ENCODE measurements at regions not wholly inside any gene's neighbourhood (a gene's known extent, or its start where the extent isn't known, plus 50 kb on each side); places are given as distances from the start of the nearest gene placed in this dataset.

DNA sequence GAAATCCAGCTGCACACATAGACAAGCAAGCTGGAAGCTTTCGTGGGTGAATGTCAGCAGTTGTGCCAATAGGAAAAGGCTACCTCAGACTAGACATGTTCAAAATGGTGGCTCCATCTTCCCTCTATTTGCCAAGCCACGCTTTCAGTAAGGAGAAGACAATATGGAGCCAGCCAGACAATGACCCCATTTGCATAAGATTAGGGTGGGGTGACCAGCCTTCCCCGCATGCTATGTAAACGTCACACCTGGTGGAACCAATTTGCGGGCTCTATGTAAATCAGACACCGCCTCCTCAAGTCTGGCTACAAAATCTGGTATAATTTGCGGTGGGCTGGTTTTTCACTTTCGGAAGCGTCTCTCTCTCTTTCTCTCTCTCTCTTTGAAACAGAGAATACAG, 297.4 kb upstream of the PCDH15 start:
- no peak for DNase-seq

- no peak for DNase-seq
Measured at GRCh38 chr10:55091691-55092328, 290.8 kb upstream of the PCDH15 start.

- no peak for DNase-seq
Measured at GRCh38 chr10:55078121-55078520, 277.1 kb upstream of the PCDH15 start.

DNA sequence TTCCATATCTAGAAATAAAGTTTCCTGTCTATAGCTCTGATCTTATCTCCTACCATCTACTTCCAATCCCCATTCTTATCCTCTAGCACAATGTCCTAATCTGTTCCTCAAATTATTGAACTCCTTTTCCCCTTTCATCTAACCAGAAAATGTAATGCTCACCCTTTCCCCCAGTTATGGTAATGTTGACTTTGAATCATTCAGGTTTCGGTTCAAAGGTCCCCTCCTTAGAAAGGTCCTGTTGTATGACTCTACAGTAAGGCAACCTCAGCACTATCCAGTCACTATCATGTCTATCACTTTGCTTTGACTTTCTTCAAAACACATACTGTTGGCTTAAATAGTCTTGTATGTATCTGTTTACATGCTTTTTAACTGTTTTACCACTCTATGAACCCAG, 264.2 kb upstream of the PCDH15 start:
- DNase-seq, result no peak

DNA sequence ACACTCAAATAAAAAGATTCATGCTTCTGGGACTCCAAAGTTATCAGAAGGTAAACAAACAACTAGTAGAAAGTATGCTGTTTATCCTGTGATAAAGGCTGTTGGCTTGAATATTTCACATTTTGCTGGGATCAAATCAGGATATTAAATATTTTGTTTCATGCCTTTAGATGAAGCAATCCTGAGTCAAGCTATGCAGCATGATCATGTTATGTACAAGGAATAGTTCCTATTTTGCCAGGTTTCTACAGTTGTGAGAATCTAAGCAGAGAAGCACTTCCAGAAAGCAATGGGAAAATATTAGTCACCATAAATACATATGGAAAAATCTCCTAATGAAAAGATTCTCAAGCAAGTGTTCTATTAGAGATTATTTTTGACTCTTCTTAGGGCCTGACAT, 262.8 kb upstream of the PCDH15 start:
- no peak for DNase-seq

- DNase-seq, result no peak
Measured at GRCh38 chr10:55062349-55062748, 261.3 kb upstream of the PCDH15 start.

- DNase-seq, result no peak
Measured at GRCh38 chr10:55058800-55059199, 257.8 kb upstream of the PCDH15 start.

GRCh38 chr10:55051515-55051914, 250.5 kb upstream of the PCDH15 start:
- no peak for DNase-seq

DNA sequence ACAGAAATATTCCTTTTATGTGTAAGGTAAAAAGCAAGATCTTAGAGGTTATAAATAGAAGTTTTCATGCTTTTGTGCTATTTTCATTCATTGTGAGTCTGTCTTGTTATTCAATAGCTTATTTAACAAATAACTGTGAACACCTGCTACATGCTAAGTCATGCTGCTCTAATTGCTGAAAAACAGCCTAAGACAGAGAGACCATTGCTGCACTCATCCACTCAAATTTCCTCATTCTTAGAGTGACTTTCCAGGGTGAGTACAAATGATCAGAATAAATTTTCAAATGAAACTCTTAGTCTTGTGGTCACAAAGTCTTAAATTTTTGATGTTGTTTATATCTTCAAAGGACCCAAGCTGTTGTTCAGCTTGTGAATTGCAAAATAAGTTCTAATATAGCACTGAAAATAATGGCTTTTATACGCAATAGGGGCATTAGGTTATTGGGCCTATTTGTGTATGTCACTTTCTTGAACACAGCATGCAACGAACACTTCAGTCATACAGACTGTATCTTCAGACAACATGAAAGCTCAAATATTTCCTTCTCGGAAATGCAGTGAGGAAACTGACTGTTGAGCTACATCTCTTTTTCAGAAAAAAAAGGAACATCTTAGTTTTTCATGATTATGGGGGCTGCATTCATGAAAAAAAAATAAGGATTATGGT, 247.9 kb upstream of the PCDH15 start:
- no peak for DNase-seq

DNA sequence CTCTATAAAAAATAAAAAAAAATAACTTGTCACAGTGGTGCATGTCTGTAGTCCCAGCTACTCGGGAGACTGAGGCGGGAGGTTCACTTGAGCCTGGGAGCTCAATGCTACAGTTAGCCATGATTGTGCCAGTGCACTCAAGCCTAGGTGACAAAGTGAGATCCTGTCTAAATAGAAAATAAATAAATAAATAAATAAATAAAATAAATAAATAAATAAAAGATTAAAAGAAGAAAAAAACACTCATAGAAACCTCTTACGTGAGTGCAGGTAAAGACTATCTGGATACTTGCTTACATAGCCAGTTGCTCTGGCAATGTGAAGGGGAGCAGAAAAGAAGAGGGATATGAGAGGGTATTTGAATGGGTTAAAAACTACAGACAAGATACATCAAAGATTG, 242.5 kb upstream of the PCDH15 start:
- no peak for DNase-seq

GRCh38 chr10:55033061-55033460, 232.0 kb upstream of the PCDH15 start:
- no peak for DNase-seq

DNA sequence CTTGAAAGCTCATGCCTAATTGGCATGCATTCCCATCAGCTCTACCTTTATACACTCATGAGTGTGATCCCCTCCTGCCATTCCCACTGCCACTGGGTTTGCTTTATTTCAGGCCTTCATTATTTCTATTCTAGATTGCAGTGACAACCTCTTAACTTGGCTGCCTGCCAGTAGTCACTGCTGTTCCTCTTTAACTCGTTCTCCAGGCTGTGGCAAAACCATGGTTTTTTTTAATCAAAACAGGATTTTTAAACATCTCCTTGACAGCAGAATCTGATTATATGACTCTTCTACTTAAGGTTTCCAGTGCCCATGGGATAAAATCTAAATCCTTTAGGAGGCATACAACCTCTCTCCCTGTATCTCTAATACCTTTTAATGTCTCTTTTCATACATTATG, 223.7 kb upstream of the PCDH15 start:
- DNase-seq, result no peak

DNA sequence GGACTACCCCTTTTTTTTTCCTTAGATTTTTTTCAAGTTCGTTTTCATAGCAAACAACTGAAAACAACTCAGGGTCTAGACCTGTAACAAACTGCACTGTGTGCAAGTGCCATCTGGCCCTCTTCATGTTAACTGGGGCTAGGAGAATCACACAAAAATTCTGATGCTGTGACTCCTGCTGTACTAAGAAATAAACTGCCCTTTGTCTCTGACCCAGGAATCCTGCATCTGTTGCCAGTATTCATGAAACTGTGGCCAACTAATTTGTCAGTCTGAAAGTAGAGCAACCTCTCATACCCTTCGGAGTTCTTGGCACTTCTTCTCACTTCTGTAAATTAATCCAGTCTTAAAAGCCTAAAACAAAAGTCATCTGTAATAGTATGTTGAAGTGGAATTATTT, 218.4 kb upstream of the PCDH15 start:
- no peak for DNase-seq

- DNase-seq, result no peak
Measured at GRCh38 chr10:55013318-55013717, 212.3 kb upstream of the PCDH15 start.

DNA sequence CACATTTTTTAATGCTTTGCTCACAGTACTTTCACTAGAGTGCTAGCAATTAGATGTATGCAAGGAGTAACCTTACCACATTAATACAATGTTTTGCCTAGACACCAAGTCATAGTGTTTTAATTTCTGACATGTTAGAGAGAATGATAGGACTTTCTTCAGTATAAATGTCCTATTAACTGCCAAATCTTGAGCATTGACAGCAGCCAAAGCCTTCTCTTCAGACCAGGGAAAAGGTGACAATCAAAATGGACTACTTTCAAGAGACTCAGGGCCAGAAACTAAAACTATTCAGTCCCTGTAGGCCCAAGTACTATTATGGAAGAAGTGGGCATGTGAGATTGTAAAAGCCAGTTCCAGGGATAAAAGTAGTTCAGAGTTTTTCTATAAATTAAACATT, 201.4 kb upstream of the PCDH15 start:
- no peak for DNase-seq

- no peak for DNase-seq
Measured at GRCh38 chr10:55001422-55001821, 200.4 kb upstream of the PCDH15 start.

GRCh38 chr10:54993148-54993547, 192.1 kb upstream of the PCDH15 start:
- DNase-seq, result no peak

DNA sequence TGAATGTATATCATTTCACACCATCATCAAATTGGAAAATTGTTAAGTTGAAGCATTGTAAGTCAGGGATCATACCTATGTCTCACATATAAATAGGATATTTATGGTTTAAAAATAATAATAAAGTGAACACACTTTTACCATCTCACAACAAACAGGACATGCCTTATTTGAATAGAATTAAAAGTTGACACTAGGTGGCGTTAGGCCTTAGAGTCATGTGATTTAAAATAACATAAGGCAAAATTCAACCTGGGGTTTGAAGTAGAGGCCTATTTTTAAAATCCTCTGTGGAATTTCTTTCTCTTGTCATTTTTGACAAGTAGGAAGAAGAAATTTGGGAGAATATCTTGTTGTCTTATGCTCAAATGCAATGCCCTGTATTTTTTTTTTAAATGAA, 184.7 kb upstream of the PCDH15 start:
- no peak for DNase-seq

DNA sequence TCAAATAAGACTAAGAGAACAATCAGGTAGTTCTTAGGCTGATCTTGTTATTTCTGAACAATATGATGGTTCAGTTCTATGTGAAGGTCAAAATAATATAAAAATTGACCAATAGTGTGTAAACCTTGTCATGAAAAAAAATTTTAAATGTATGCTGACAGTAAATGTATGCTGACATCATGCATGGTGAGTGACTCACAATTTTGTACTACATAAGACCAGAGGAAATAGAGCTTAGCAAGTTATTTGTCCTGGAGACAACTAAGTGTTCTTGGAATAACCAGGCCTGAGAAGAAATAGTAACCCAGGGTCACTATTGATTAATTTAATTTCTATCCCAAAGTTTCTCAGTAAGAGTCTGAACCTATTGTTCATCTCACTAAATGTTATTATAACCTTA, 182.2 kb upstream of the PCDH15 start:
- no peak for DNase-seq

- DNase-seq, result no peak
Measured at GRCh38 chr10:54962134-54962900, 161.3 kb upstream of the PCDH15 start.

DNA sequence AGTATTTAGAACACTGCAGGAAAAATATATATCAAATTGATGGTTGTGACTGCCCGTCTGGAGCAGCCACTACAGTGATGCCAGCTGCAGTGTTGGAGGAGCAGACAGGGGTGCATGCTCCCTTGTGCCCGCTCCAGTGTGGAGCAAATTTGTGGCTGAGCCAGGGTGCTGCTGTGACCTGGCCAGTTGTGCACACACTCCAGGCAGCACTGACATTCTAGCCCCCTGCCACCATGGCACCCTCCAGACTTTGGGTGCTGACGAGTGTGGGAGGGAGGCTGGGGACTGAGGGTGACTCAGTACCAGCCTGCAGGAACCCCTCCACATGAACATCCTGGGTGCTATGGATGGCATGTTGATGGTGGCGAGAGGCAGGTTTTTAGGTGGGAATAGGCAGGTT, 160.0 kb upstream of the PCDH15 start:
- DNase-seq, result no peak

GRCh38 chr10:54958844-54959243, 157.8 kb upstream of the PCDH15 start:
- DNase-seq, result no peak

DNA sequence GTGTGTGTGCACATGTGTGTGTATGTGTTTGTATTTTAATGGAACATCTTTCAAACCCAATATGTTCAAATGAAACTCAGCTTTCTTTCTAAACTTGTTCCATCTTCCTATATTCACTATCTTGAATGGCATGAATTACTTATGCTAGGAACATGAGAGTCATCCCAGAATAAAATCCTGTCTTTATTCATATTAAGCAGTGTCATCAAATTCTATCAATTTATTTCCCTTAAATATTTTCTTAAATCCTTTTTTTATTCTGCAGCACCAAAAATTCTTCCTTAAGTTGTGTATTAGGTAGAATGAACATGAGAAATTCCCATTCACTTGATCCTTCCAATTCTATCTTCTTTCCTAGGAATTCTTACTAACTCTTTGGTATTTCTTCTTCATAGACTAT, 146.6 kb upstream of the PCDH15 start:
- DNase-seq, result no peak

- no peak for DNase-seq
Measured at GRCh38 chr10:54940418-54940817, 139.4 kb upstream of the PCDH15 start.

All from stimulated activated CD4-positive, alpha-beta T cell treated with anti-CD3 and anti-CD28 coated beads, Interleukin-2, amount 100 ng/mL, for 48 hours (primary cell).